Activated CD4-positive, CD25-positive, alpha-beta regulatory T cell (primary cell): ENCODE measurements at regions not wholly inside any gene's neighbourhood (a gene's known extent, or its start where the extent isn't known, plus 50 kb on each side); places are given as distances from the start of the nearest gene placed in this dataset.

Source experiments
- DNase-seq, 4 experiments: peaks; one replicate each; lab custom pipeline; 2025; lab: John Stamatoyannopoulos, UW

GRCh38 chr3:73796382-73796781 lies 171.6 kb upstream of the PDZRN3 start:
- DNase-seq: no peak

- DNase-seq: no peak
Observed at GRCh38 chr3:73791356-73791755, 166.6 kb upstream of the PDZRN3 start.

GRCh38 chr3:73789825-73790444 lies 165.2 kb upstream of the PDZRN3 start:
- DNase-seq: no peak

- no peak for DNase-seq
Observed at GRCh38 chr3:73787620-73788019, 162.9 kb upstream of the PDZRN3 start.

- DNase-seq: no peak
Observed at GRCh38 chr3:73786998-73787397, 162.3 kb upstream of the PDZRN3 start.

DNA sequence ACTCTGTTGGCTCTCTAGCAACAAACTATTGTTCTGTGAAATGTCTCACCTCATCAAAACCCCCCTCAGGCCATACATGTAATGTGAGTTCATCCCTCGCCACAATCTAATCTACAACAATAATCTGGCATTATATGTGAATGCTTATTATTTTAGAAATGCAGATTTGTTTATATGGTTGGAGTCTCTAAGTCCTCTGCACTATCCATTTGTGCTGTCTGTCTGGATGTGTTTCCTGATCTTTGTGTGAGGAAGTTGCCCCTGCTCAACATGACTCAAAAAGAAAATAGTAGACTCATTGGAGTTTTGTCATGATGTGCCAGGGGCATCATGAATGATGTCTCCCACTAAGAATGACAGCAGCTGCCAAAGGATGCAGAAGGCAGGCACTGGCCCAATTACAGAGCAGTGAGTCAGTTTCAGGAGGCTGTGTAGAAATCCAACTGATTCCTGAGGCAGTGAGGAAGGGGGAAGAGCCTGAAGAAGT lies 161.6 kb upstream of the PDZRN3 start:
- no peak for DNase-seq

DNA sequence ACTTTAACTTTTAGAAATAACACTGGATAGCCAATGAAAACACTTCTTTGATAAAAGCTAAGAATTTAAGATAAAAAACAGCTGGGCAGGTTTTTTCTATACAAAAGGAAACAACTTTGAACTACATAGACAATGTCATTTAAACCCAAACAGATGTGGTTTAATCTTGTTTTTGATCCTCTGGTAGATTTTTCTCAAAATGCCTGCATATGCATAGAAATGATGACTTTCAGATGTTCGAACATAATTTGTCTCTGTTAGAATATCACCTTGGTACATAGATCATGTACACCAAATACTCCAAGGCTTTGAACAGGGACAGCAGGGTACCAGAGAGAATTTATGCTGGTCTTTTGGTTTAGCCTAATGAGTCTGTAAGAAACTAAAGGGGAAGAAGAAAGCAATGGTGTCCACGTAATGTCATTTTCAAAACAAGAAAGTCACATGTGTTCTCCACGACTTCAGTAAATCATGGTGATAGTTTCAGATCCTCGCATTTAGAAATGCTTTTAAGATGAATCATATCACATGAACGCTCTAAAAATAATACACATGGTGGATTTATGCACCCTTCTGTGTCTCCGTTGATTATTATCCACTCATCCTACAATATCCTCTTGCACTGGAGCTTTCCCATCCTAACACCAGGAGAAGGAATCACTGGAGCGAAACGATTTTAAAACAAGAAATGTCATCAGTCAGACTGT lies 160.1 kb upstream of the PDZRN3 start:
- DNase-seq: no peak

DNA sequence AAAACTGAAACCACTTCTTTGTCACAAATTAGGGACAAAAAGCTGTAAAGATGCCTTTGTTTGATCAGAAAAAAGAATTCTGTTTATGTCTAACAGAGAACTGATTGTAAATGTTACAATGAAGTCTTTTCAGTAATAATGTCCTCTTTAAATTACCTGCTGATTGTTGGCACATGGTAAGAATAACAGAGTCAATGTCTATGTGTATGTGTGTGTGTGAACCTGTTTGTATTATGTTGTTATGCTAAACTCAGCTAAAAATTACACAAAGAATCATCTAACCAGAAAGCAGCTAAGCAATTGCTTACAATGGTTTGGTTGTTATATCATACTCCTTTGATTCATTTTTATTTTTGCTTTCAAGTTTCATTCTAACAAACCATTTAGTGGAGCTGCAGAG lies 159.1 kb upstream of the PDZRN3 start:
- no peak for DNase-seq

DNA sequence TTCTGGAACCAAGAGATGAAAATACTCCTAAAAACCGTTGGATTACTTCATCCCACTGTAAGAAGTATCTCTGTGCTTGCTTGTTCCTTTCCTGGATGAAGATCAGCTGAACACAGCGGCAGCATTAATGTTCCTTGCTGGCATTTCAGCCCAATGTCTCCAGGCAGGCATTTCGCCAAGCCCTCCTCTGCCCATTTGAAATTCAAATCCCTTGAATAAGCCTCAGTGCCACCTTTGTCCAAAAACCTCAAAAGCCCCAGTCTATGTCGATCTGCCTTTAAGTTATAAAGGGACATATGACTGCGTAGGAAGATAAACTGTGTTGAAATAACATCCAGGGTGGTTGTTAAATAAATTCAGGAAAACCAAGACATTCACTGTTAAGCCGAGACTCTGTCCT lies 156.8 kb upstream of the PDZRN3 start:
- no peak for DNase-seq

DNA sequence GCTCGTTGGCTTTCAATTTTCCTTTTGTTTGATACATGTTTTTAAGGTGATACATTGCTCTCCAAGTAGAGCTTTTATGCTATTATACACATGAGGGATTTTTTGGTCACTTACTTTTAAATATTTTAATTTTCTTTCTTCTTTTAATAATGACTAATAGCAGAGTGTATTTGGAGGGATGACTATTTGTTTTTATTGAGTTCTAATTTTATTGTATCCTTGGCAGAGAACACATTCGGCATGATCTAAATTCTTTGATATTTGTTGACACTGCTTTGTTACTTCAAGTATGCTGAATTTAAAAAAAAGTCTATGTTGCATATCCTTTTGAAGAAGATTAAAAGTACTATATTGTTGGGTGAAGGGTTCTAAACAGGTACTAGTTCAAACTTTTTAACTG lies 149.9 kb upstream of the PDZRN3 start:
- DNase-seq: no peak

DNA sequence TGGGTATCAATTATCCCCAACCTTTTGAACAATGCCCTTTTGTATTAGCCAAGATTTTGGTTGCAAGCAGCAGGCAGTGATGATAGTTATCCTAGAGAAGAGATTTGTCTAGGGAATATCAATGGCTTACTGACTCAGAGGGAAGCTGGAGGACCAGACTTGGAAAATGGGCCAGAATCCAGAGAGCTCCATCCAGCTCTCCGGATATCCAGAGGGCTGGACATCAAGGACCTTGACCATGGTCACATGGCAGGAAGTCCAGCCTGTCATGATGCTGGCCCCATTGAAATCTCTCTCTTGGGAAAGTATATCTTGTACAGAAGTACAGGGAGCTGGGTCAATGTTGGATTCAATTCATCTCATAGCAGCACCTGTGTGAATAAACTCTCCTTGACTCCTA lies 148.5 kb upstream of the PDZRN3 start:
- no peak for DNase-seq

- DNase-seq: no peak
Observed at GRCh38 chr3:73772076-73772886, 147.5 kb upstream of the PDZRN3 start.

- no peak for DNase-seq
Observed at GRCh38 chr3:73768524-73769308, 144.0 kb upstream of the PDZRN3 start.

GRCh38 chr3:73766599-73767381 lies 142.0 kb upstream of the PDZRN3 start:
- no peak for DNase-seq

DNA sequence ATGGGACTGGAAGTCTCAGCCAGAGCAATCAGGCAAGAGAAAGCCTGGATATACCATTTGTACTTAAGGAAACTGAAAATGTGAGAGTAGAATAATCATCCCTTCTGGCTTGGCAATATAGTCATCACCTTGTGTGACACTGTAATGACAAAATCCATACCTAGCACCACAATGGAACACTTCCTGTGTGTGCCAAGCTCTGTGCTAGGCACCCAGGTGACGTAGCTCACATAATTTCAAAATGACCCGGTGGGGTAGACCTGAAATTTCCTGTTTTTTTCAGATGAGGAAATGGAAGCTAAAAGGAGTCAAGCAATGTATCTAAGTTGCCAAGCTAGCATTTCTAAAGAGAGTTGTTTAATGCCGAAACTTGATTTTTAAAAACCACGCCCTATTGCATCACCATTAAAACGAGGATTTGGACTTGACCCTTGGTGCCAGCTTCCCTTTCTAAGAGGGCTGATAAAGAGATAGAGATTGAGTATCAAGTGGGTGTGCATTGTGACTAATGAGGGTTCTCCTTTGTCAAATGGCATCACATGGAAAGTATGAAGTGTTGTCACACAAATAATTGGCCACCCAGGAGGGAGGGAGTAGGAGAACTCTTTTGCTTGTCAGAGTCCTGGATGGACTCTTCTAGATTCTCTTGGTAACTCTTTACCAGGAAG lies 141.3 kb upstream of the PDZRN3 start:
- no peak for DNase-seq

DNA sequence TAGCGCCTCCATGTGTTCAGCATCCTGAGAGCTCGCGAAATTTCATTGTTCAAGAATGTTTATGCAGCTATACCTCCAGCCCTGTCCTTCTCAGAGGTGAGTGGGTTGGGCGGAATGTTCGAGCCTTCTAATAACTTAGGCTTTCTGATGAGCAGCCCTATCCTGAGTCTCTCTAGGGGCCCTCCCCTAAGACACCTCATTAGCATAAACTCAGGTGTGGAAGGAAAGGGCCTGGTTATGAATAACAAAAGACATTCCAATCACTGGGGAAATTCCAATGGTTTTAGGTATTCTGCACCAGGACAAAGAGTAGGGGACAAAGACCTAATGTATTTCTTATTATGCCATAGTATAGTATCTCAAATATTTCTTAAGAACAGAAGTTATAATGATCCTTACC lies 138.1 kb upstream of the PDZRN3 start:
- no peak for DNase-seq

DNA sequence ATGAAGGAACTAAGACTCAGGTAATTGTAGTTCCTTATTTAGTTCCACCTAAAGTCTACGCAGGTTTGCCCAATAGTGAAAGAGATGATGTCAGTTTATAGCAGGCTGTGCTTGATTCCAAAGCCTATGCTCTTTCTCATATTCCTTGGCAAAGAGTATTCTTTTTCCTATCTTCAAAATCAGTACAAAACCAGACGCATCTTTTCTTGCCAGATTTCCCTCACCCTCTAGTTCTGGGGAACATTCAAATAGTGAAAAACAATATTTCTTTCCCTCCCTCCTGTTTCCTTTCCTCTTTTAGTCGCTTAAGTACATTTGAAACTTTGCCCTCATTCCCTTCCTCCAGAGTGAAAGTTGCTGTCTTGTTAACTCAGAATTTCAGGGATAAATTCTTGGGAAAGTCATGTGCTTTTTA lies 134.6 kb upstream of the PDZRN3 start:
- no peak for DNase-seq

GRCh38 chr3:73757536-73757935 lies 132.8 kb upstream of the PDZRN3 start:
- no peak for DNase-seq

GRCh38 chr3:73753985-73754384 lies 129.2 kb upstream of the PDZRN3 start:
- DNase-seq: no peak

- DNase-seq: no peak
Observed at GRCh38 chr3:73752338-73752737, 127.6 kb upstream of the PDZRN3 start.

DNA sequence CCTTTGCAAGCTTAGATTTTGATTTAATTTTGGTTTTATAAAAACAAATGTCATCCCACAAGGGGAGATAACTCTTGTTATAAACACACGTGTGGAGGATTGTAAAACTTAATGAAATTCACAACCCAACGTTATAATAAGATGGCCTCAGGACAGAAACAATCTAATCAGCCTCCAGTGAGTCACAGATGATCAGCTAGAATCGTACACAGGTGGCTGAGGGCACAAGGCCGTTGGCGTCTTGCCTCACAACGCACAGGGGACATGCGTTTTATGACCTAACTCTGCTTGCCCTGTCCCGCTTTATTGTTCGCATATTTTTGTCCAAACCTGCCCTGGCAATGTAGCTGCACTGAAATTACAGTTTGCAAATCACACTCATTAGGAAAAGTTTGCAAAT lies 121.9 kb upstream of the PDZRN3 start:
- no peak for DNase-seq
